SHP77 (cell line): ENCODE measurements at regions not wholly inside any gene's neighbourhood (a gene's known extent, or its start where the extent isn't known, plus 50 kb on each side); places are given as distances from the start of the nearest gene placed in this dataset.

Experiments used
- DNase-seq, 2 experiments: peaks; one replicate each; lab custom pipeline; 2025; lab: John Stamatoyannopoulos, UW

- DNase-seq, result no peak
Measured at GRCh38 chr16:54479546-54479945, 193.0 kb upstream of the IRX3 start.

- DNase-seq, result no peak
Measured at GRCh38 chr16:54477714-54478113, 191.1 kb upstream of the IRX3 start.

- DNase-seq, result no peak
Measured at GRCh38 chr16:54475019-54475601, 188.5 kb upstream of the IRX3 start.

- no peak for DNase-seq
Measured at GRCh38 chr16:54473226-54473993, 186.8 kb upstream of the IRX3 start.

- no peak for DNase-seq
Measured at GRCh38 chr16:54467398-54467797, 180.8 kb upstream of the IRX3 start.

GRCh38 chr16:54466233-54466632 lies 179.6 kb upstream of the IRX3 start:
- peak; percentile 76 to 77 for DNase-seq

- no peak for DNase-seq
Measured at GRCh38 chr16:54465063-54465462, 178.5 kb upstream of the IRX3 start.

GRCh38 chr16:54462771-54463170 lies 176.2 kb upstream of the IRX3 start:
- DNase-seq, result no peak

GRCh38 chr16:54462151-54462651 lies 175.6 kb upstream of the IRX3 start:
- no peak for DNase-seq

- DNase-seq, result no peak
Measured at GRCh38 chr16:54460263-54460860, 173.8 kb upstream of the IRX3 start.

- DNase-seq, result no peak
Measured at GRCh38 chr16:54459509-54460262, 173.1 kb upstream of the IRX3 start.

- DNase-seq, result no peak
Measured at GRCh38 chr16:54458923-54459322, 172.3 kb upstream of the IRX3 start.

- no peak for DNase-seq
Measured at GRCh38 chr16:54456291-54456690, 169.7 kb upstream of the IRX3 start.

- no peak for DNase-seq
Measured at GRCh38 chr16:54455030-54455725, 168.6 kb upstream of the IRX3 start.

GRCh38 chr16:54454616-54455015 lies 168.0 kb upstream of the IRX3 start:
- no peak for DNase-seq

- DNase-seq, result no peak
Measured at GRCh38 chr16:54453871-54454270, 167.3 kb upstream of the IRX3 start.

- DNase-seq, result no peak
Measured at GRCh38 chr16:54447576-54448440, 161.2 kb upstream of the IRX3 start.

- no peak for DNase-seq
Measured at GRCh38 chr16:54446639-54447038, 160.1 kb upstream of the IRX3 start.

GRCh38 chr16:54444851-54445458 lies 158.4 kb upstream of the IRX3 start:
- DNase-seq, result no peak

GRCh38 chr16:54443839-54444238 lies 157.3 kb upstream of the IRX3 start:
- no peak for DNase-seq
